Ureter (tissue), 1 donor: ENCODE measurements at regions not wholly inside any gene's neighbourhood (a gene's known extent, or its start where the extent isn't known, plus 50 kb on each side); places are given as distances from the start of the nearest gene placed in this dataset.

Source experiments
- DNase-seq: peaks from one replicate; pipeline ENCODE4 v3.0.0-alpha.2; 2020; ENCODE audit warnings: low spot score
- donor health status: DM: yes; HTN: yes; CAD: no.

GRCh38 chr1:95431235-95431634 lies 197.2 kb downstream of the RWDD3 start:
- no peak for DNase-seq

GRCh38 chr1:95435611-95436010 lies 201.6 kb downstream of the RWDD3 start:
- DNase-seq: no peak

- DNase-seq: no peak
Observed at GRCh38 chr1:95437011-95437410, 203.0 kb downstream of the RWDD3 start.

- DNase-seq: no peak
Observed at GRCh38 chr1:95437781-95438180, 203.8 kb downstream of the RWDD3 start.

GRCh38 chr1:95438218-95438948 lies 204.4 kb downstream of the RWDD3 start:
- DNase-seq: no peak

- DNase-seq: no peak
Observed at GRCh38 chr1:95440511-95440910, 206.5 kb downstream of the RWDD3 start.

GRCh38 chr1:95449516-95449915 lies 215.5 kb downstream of the RWDD3 start:
- no peak for DNase-seq

- DNase-seq: no peak
Observed at GRCh38 chr1:95451054-95451453, 217.0 kb downstream of the RWDD3 start.

- DNase-seq: no peak
Observed at GRCh38 chr1:95451904-95452303, 217.9 kb downstream of the RWDD3 start.

GRCh38 chr1:95453053-95453452 lies 219.0 kb downstream of the RWDD3 start:
- no peak for DNase-seq

GRCh38 chr1:95467036-95467435 lies 233.0 kb downstream of the RWDD3 start:
- no peak for DNase-seq

GRCh38 chr1:95475686-95476457 lies 241.9 kb downstream of the RWDD3 start:
- DNase-seq: no peak

- no peak for DNase-seq
Observed at GRCh38 chr1:95496307-95496706, 262.3 kb downstream of the RWDD3 start.

- DNase-seq: no peak
Observed at GRCh38 chr1:95496773-95497172, 262.8 kb downstream of the RWDD3 start.

GRCh38 chr1:95497566-95497965 lies 263.6 kb downstream of the RWDD3 start:
- DNase-seq: no peak

- DNase-seq: no peak
Observed at GRCh38 chr1:95503278-95504030, 269.4 kb downstream of the RWDD3 start.

- DNase-seq: no peak
Observed at GRCh38 chr1:95504321-95504720, 270.3 kb downstream of the RWDD3 start.

GRCh38 chr1:95506736-95507414 lies 272.9 kb downstream of the RWDD3 start:
- DNase-seq: no peak

- DNase-seq: no peak
Observed at GRCh38 chr1:95509989-95510388, 276.0 kb downstream of the RWDD3 start.

- no peak for DNase-seq
Observed at GRCh38 chr1:95512925-95513324, 278.9 kb downstream of the RWDD3 start.

GRCh38 chr1:95517506-95517905 lies 283.5 kb downstream of the RWDD3 start:
- no peak for DNase-seq

- no peak for DNase-seq
Observed at GRCh38 chr1:95518310-95518709, 284.3 kb downstream of the RWDD3 start.
